ENCODE measurements at regions not wholly inside any gene's neighbourhood (a gene's known extent, or its start where the extent isn't known, plus 50 kb on each side); places are given as distances from the start of the nearest gene placed in this dataset.

- Histone ChIP-seq H2AFZ (no peak overlapping the region), H3K4me1 (ENCODE audit: insufficient read depth) (no peaks in the 10 kb centered on the region), H3K79me2 (ENCODE audit: insufficient read depth) (no peaks in the 10 kb centered on the region), H3K9me3 (ENCODE audit: low read depth) (no peaks in the 10 kb centered on the region), H3K9me2 (ENCODE audit: insufficient read depth) (no peaks in the 10 kb centered on the region), H3K4me3 (no peak overlapping the region), H3K36me3 (ENCODE audit: low read depth) (no peaks in the 10 kb centered on the region), H3F3A (ENCODE audit: insufficient read depth) (no peaks in the 10 kb centered on the region), H3K27me3 (replicated peaks; ENCODE audit: insufficient read depth) (no peaks in the 10 kb centered on the region), H3K4me2 (ENCODE audit: unreplicated experiment) (no peak overlapping the region), H4K20me1 (ENCODE audit: insufficient read depth) (no peaks in the 10 kb centered on the region), H3K9ac (no peak overlapping the region), H3K27ac (no peak overlapping the region)
- no peak for DNase-seq
- WGBS, 2 experiments (ENCODE audit: low coverage in 1 of 2, low lambda C conversion rate in 2 of 2, missing lambda C conversion rate in 2 of 2) = 57 to 68% methylated on average over 8 to 9 of the region's 9 CpGs
- TF ChIP-seq EZH2 (IDR thresholded peaks at IDR 0.05; ENCODE audit: insufficient read depth, poor library complexity, severe bottlenecking) (no peak), EZH2phosphoT487 (IDR thresholded peaks at IDR 0.05; ENCODE audit: insufficient read depth, low read depth) (no peak)
- in situ Hi-C loops (cut with MboI) = no loop called here
Measured at GRCh38 chr22:48503876-48504275, 1323.8 kb downstream of the BRD1 start.

GRCh38 chr22:48503035-48503625 is 1324.5 kb downstream of the BRD1 start:
- no peak overlapping the region for H3K27ac ChIP-seq
- H3K4me1 ChIP-seq (ENCODE audit: insufficient read depth) = no peaks in the 10 kb centered on the region
- no peaks in the 10 kb centered on the region for H3F3A ChIP-seq (ENCODE audit: insufficient read depth)
- no peaks in the 10 kb centered on the region for H3K36me3 ChIP-seq (ENCODE audit: low read depth)
- no peak overlapping the region for H2AFZ ChIP-seq
- no peak for TF ChIP-seq EZH2phosphoT487 (IDR thresholded peaks at IDR 0.05; ENCODE audit: insufficient read depth, low read depth)
- in situ Hi-C loops (cut with MboI) = no loop called here
- 23 to 26% methylated on average over 13 of the region's 13 CpGs for WGBS, 2 experiments (ENCODE audit: low coverage in 1 of 2, low lambda C conversion rate in 2 of 2, missing lambda C conversion rate in 2 of 2)
- no peaks in the 10 kb centered on the region for H3K27me3 ChIP-seq (replicated peaks; ENCODE audit: insufficient read depth)
- H3K9me3 ChIP-seq (ENCODE audit: low read depth) = no peaks in the 10 kb centered on the region
- no peak for DNase-seq
- no peak overlapping the region for H3K9ac ChIP-seq
- H3K4me2 ChIP-seq (ENCODE audit: unreplicated experiment) = no peak overlapping the region
- H3K9me2 ChIP-seq (ENCODE audit: insufficient read depth) = no peaks in the 10 kb centered on the region
- no peaks in the 10 kb centered on the region for H3K79me2 ChIP-seq (ENCODE audit: insufficient read depth)
- no peaks in the 10 kb centered on the region for H4K20me1 ChIP-seq (ENCODE audit: insufficient read depth)
- no peak overlapping the region for H3K4me3 ChIP-seq

- Histone ChIP-seq H3K9ac (no peak overlapping the region), H2AFZ (no peak overlapping the region), H3F3A (ENCODE audit: insufficient read depth) (no peaks in the 10 kb centered on the region), H4K20me1 (ENCODE audit: insufficient read depth) (no peaks in the 10 kb centered on the region), H3K9me2 (ENCODE audit: insufficient read depth) (no peaks in the 10 kb centered on the region), H3K4me2 (ENCODE audit: unreplicated experiment) (no peak overlapping the region), H3K79me2 (ENCODE audit: insufficient read depth) (no peaks in the 10 kb centered on the region), H3K4me3 (no peak overlapping the region), H3K36me3 (ENCODE audit: low read depth) (no peaks in the 10 kb centered on the region), H3K9me3 (ENCODE audit: low read depth) (no peaks in the 10 kb centered on the region), H3K27ac (no peak overlapping the region), H3K4me1 (ENCODE audit: insufficient read depth) (no peaks in the 10 kb centered on the region), H3K27me3 (replicated peaks; ENCODE audit: insufficient read depth) (no peaks in the 10 kb centered on the region)
- TF ChIP-seq EZH2phosphoT487 (IDR thresholded peaks at IDR 0.05; ENCODE audit: insufficient read depth, low read depth) (no peak), EZH2 (IDR thresholded peaks at IDR 0.05; ENCODE audit: insufficient read depth, poor library complexity, severe bottlenecking) (no peak)
- in situ Hi-C loops (cut with MboI) = no loop called here
- DNase-seq = no peak
- 81 to 82% methylated on average over 16 to 21 of the region's 21 CpGs for WGBS, 2 experiments (ENCODE audit: low coverage in 1 of 2, low lambda C conversion rate in 2 of 2, missing lambda C conversion rate in 2 of 2)
Measured at GRCh38 chr22:48501231-48501750, 1326.4 kb downstream of the BRD1 start.

GRCh38 chr22:48500471-48501230 is 1327.0 kb downstream of the BRD1 start:
- Histone ChIP-seq H3K79me2 (ENCODE audit: insufficient read depth) (no peaks in the 10 kb centered on the region), H3F3A (ENCODE audit: insufficient read depth) (no peaks in the 10 kb centered on the region), H3K9me2 (ENCODE audit: insufficient read depth) (no peaks in the 10 kb centered on the region), H3K4me1 (ENCODE audit: insufficient read depth) (no peaks in the 10 kb centered on the region), H3K4me3 (no peak overlapping the region), H3K36me3 (ENCODE audit: low read depth) (no peaks in the 10 kb centered on the region), H3K27me3 (replicated peaks; ENCODE audit: insufficient read depth) (no peaks in the 10 kb centered on the region), H2AFZ (no peak overlapping the region), H3K4me2 (ENCODE audit: unreplicated experiment) (no peak overlapping the region), H3K9ac (no peak overlapping the region), H3K9me3 (ENCODE audit: low read depth) (no peaks in the 10 kb centered on the region), H4K20me1 (ENCODE audit: insufficient read depth) (no peaks in the 10 kb centered on the region), H3K27ac (no peak overlapping the region)
- in situ Hi-C loops (cut with MboI) = no loop called here
- peak; percentile 16 for DNase-seq
- TF ChIP-seq EZH2phosphoT487 (IDR thresholded peaks at IDR 0.05; ENCODE audit: insufficient read depth, low read depth) (no peak), EZH2 (IDR thresholded peaks at IDR 0.05; ENCODE audit: insufficient read depth, poor library complexity, severe bottlenecking) (no peak)
- 81 to 84% methylated on average over 29 to 31 of the region's 31 CpGs for whole genome bisulfite sequencing, 2 experiments (ENCODE audit: low coverage in 1 of 2, low lambda C conversion rate in 2 of 2, missing lambda C conversion rate in 2 of 2)
